Endothelial cell of umbilical vein (primary cell): ENCODE measurements at regions not wholly inside any gene's neighbourhood (a gene's known extent, or its start where the extent isn't known, plus 50 kb on each side); places are given as distances from the start of the nearest gene placed in this dataset.

Experiments used
- BruUV-seq: library from RNA; stranded (reverse); fragments of 400-500 nt; replicated peaks from 2 replicates; lab custom pipeline; 2021; lab: Mats Ljungman, UMichigan
- CTCF ChIA-PET: fragments of 300-600, 350-600 bp; sonication (Branson Sonifier 250); formaldehyde crosslinking; loops from one replicate; lab custom pipeline; 2021; ENCODE audit warnings: antibody characterized with exemption, inconsistent platforms; lab: Charles Lee
- POLR2A ChIA-PET: fragments of 300-600, 350-600 bp; sonication (Branson Sonifier 250); formaldehyde crosslinking; loops from one replicate; lab custom pipeline; 2021; ENCODE audit warnings: antibody characterized with exemption, inconsistent platforms; lab: Charles Lee
- DNase-seq: peaks from one replicate; pipeline ENCODE4 v3.0.0-alpha.2; 2011; ENCODE audit warnings: low read depth, low spot score
- FAIRE-seq: peaks from 2 replicates; lab custom pipeline; 2011; peaks lifted over from hg19 to GRCh38; lab: Jason Lieb, UNC
- H2AFZ ChIP-seq: 2 replicates; pipeline ENCODE4 v1.6.0; 2012; ENCODE audit warnings: low read depth, low read length, control low read depth, inconsistent platforms
- H3K27ac ChIP-seq: 2 replicates; pipeline ENCODE4 v1.5.1; 2011; ENCODE audit warnings: low read depth, mild to moderate bottlenecking, control low read depth, low read length, moderate library complexity; ENCODE audit not compliant: insufficient read depth
- H3K27me3 ChIP-seq, 2 experiments: 2 replicates each; pipeline versions ENCODE4 v1.6.0 to v1.6.1; 2011; ENCODE audit warnings: low read length in 2 of 2, mixed read lengths in 1 of 2; ENCODE audit not compliant: control insufficient read depth in 2 of 2, insufficient read depth in 2 of 2
- H3K36me3 ChIP-seq, 2 experiments: 2 replicates in 1 of 2; 3 replicates in 1 of 2; pipeline ENCODE4 v1.5.1; 2011; ENCODE audit warnings: low read length in 2 of 2, mild to moderate bottlenecking in 1 of 2, moderate library complexity in 1 of 2; ENCODE audit not compliant: control insufficient read depth in 2 of 2, insufficient read depth in 2 of 2; ENCODE audit errors: extremely low read depth in 1 of 2
- H3K4me1 ChIP-seq: 3 replicates; pipeline ENCODE4 v1.5.1; 2011; ENCODE audit warnings: mild to moderate bottlenecking, low read length; ENCODE audit not compliant: control insufficient read depth, insufficient read depth; ENCODE audit errors: extremely low read depth
- H3K4me2 ChIP-seq: 2 replicates; pipeline ENCODE4 v1.6.1; 2011; ENCODE audit warnings: low read length, control low read depth, mixed read lengths; ENCODE audit not compliant: insufficient read depth
- H3K4me3 ChIP-seq, 3 experiments: fragments of 200-600 bp in 1 of 3; sonication (generic), shearing (Covaris generic) in 1 of 3; replicated peaks in 1 of 3; 2 replicates each; pipeline ENCODE4 v1.5.1; 2011 to 2016; ENCODE audit warnings: control low read depth in 3 of 3, low read length in 3 of 3, mild to moderate bottlenecking in 2 of 3, inconsistent platforms in 1 of 3, low read depth in 1 of 3, moderate library complexity in 1 of 3; ENCODE audit not compliant: insufficient read depth in 1 of 3
- H3K79me2 ChIP-seq: 2 replicates; pipeline ENCODE4 v1.6.0; 2012; ENCODE audit warnings: low read length, inconsistent platforms; ENCODE audit not compliant: control insufficient read depth, insufficient read depth
- H3K9ac ChIP-seq: replicated peaks from 2 replicates; pipeline ENCODE3; 2011; ENCODE audit warnings: low read length, control low read depth; ENCODE audit not compliant: insufficient read depth; ENCODE audit errors: extremely low read depth
- H3K9me1 ChIP-seq: replicated peaks from 3 replicates; pipeline ENCODE4 v1.6.0; 2011; ENCODE audit warnings: mild to moderate bottlenecking, low read length; ENCODE audit not compliant: control insufficient read depth, insufficient read depth; ENCODE audit errors: extremely low read depth
- H3K9me3 ChIP-seq: replicated peaks from 2 replicates; pipeline ENCODE4 v1.5.1; 2012; ENCODE audit warnings: low read length, inconsistent platforms; ENCODE audit not compliant: control insufficient read depth, insufficient read depth
- H4K20me1 ChIP-seq: replicated peaks from 2 replicates; pipeline ENCODE3; 2011; ENCODE audit warnings: mild to moderate bottlenecking, low read length; ENCODE audit not compliant: control insufficient read depth, insufficient read depth; ENCODE audit errors: extremely low read depth
- EZH2 ChIP-seq: IDR thresholded peaks from 2 replicates; pipeline ENCODE4 v1.6.1; 2012; ENCODE audit warnings: borderline replicate concordance, low read depth, mild to moderate bottlenecking, moderate library complexity, low read length, inconsistent platforms; ENCODE audit not compliant: severe bottlenecking
- FOS ChIP-seq: IDR thresholded peaks from 2 replicates; pipeline ENCODE4 v1.6.1; 2011; ENCODE audit warnings: mild to moderate bottlenecking, low read length, moderate library complexity, borderline replicate concordance; ENCODE audit not compliant: insufficient read depth
- GATA2 ChIP-seq: IDR thresholded peaks from 2 replicates; pipeline ENCODE4 v1.7.0; 2011; ENCODE audit warnings: low read depth, mild to moderate bottlenecking, moderate library complexity, mixed read lengths, low read length; ENCODE audit not compliant: insufficient read length, insufficient read depth
- JUN ChIP-seq: IDR thresholded peaks from 2 replicates; pipeline ENCODE4 v1.6.1; 2011; ENCODE audit warnings: borderline replicate concordance, low read depth; ENCODE audit not compliant: insufficient read length, insufficient read depth
- MYC ChIP-seq: IDR thresholded peaks from one replicate; pipeline ENCODE4 v1.6.1; 2011; ENCODE audit warnings: mild to moderate bottlenecking, low read depth, low read length
- POLR2A ChIP-seq: IDR thresholded peaks from 2 replicates; pipeline ENCODE4 v1.6.1; 2012; ENCODE audit warnings: low read depth, mild to moderate bottlenecking, control low read depth, low read length
- POLR2AphosphoS5 ChIP-seq: IDR thresholded peaks from 2 replicates; pipeline ENCODE4 v1.6.1; 2012; ENCODE audit warnings: low read depth, mild to moderate bottlenecking, control low read depth, low read length, moderate library complexity; ENCODE audit not compliant: insufficient read depth
- dilution Hi-C: fragments of 300-500 bp; cut with MboI; formaldehyde crosslinking; loops from one replicate; pipeline ENCODE4 v1.15.0; 2019; ENCODE audit warnings: low sequenced_read_pairs; ENCODE audit not compliant: extremely low pct_ligation_motif_present
- intact Hi-C: fragments of 100-400 bp; cut with micrococcal nuclease; formaldehyde crosslinking; loops from one replicate; pipeline ENCODE4 v1.10.0; 2022
- TF ChIP-seq, protein P1 (sequence below): IDR thresholded peaks from 2 replicates; pipeline ENCODE4 v1.6.1; 2011; ENCODE audit not compliant: insufficient read depth, insufficient read length
- TF ChIP-seq, protein P2 (sequence below), 2 donors: IDR thresholded peaks; 1 replicate in 1 of 2; 2 replicates in 1 of 2; pipeline ENCODE4 v1.5.1; 2011; ENCODE audit warnings: low read length in 2 of 2, mild to moderate bottlenecking in 2 of 2, moderate library complexity in 2 of 2, control low read depth in 1 of 2, inconsistent platforms in 1 of 2, low read depth in 1 of 2; ENCODE audit not compliant: insufficient read depth in 1 of 2; ENCODE audit errors: extremely low read depth in 1 of 2

DNA sequence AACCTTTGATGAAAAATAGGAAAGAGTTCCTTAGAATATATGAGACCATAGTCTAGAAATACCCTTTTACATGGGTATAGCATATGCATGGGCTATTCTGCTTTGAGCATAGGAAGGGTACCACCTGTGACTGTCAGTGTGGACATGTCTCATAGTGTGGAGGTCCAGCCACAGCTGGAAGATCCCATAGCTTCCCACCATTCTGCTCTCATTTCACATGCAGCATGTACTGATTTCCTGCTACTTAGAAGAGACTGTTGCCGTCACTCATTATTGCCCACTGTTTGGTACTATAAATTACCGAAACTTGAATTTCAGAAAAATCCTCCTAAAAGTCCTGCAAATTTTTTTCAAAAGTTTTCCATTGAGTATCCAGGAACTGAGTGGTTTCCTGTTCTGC, 477.8 kb upstream of the DAB2 start:
- Histone ChIP-seq H3K79me2 (no peaks in the 10 kb centered on the region), H3K27me3 (no peaks in the 10 kb centered on the region), H3K27ac (no peak overlapping the region), H3K4me3 (no peak overlapping the region), H3K4me2 (no peak overlapping the region), H4K20me1 (no peaks in the 10 kb centered on the region), H2AFZ (no peak overlapping the region), H3K9me3 (no peaks in the 10 kb centered on the region), H3K9me1 (no peaks in the 10 kb centered on the region), H3K36me3 (no peaks in the 10 kb centered on the region), H3K4me1 (peaks cover 5% of the 10 kb centered on the region), H3K9ac (no peak overlapping the region)
- DNase-seq (no peak), FAIRE-seq (no peak)
- ChIA-PET POLR2A (no interaction called here), CTCF (no interaction called here)
- dilution Hi-C loops = no loop called here
- BruUV-seq = no TSS peak
- TF ChIP-seq POLR2AphosphoS5 (no peak), GATA2 (no peak), EZH2 (no peak), FOS (no peak), JUN (no peak), MYC (no peak), POLR2A (no peak)
- TF ChIP-seq, protein P1, sequence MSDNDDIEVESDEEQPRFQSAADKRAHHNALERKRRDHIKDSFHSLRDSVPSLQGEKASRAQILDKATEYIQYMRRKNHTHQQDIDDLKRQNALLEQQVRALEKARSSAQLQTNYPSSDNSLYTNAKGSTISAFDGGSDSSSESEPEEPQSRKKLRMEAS = no peak
- TF ChIP-seq, protein P2, sequence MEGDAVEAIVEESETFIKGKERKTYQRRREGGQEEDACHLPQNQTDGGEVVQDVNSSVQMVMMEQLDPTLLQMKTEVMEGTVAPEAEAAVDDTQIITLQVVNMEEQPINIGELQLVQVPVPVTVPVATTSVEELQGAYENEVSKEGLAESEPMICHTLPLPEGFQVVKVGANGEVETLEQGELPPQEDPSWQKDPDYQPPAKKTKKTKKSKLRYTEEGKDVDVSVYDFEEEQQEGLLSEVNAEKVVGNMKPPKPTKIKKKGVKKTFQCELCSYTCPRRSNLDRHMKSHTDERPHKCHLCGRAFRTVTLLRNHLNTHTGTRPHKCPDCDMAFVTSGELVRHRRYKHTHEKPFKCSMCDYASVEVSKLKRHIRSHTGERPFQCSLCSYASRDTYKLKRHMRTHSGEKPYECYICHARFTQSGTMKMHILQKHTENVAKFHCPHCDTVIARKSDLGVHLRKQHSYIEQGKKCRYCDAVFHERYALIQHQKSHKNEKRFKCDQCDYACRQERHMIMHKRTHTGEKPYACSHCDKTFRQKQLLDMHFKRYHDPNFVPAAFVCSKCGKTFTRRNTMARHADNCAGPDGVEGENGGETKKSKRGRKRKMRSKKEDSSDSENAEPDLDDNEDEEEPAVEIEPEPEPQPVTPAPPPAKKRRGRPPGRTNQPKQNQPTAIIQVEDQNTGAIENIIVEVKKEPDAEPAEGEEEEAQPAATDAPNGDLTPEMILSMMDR (IDR thresholded peaks at IDR 0.05; ENCODE audit: extremely low read depth in 1 of 2, insufficient read depth in 1 of 2, low read depth in 1 of 2, low read length in 2 of 2) = no peak
- intact Hi-C loops = no loop called here
